Lower leg skin (tissue), 3 donors: ENCODE measurements at regions not wholly inside any gene's neighbourhood (a gene's known extent, or its start where the extent isn't known, plus 50 kb on each side); places are given as distances from the start of the nearest gene placed in this dataset.

ENCODE experiments used
- POLR2A ChIP-seq, 2 donors: fragments of 450-650 bp; IDR thresholded peaks; one replicate each; pipeline ENCODE4 v1.6.1; 2016 to 2017; ENCODE audit warnings: antibody characterized with exemption in 2 of 2, mild to moderate bottlenecking in 1 of 2, moderate library complexity in 1 of 2
- TF ChIP-seq, protein P1 (sequence below), 3 donors: fragments of 450-650 bp; IDR thresholded peaks; one replicate each; pipeline ENCODE4 v1.5.1; 2016; ENCODE audit warnings: antibody characterized with exemption in 3 of 3, mild to moderate bottlenecking in 3 of 3, moderate library complexity in 2 of 3

DNA sequence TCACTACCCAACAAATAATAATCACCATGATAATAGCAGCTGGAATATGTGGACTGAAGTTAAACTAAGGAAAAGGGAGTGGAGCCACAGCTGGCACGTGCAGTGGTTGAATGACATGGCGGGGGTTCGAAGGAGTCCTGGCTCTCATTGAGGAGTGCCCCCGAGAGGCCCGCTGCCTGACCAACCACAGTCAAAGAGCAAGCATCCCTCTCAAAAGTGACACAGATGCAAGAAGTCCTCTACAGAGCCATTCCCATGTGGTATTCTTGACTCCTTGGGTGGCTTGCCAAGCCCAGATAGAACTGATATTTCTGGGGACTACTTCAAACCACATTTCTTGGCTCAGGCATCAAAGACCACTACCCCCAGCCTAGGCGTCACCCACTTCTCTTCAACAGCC lies 405.1 kb downstream of the TNS1 start:
- TF ChIP-seq, protein P1, sequence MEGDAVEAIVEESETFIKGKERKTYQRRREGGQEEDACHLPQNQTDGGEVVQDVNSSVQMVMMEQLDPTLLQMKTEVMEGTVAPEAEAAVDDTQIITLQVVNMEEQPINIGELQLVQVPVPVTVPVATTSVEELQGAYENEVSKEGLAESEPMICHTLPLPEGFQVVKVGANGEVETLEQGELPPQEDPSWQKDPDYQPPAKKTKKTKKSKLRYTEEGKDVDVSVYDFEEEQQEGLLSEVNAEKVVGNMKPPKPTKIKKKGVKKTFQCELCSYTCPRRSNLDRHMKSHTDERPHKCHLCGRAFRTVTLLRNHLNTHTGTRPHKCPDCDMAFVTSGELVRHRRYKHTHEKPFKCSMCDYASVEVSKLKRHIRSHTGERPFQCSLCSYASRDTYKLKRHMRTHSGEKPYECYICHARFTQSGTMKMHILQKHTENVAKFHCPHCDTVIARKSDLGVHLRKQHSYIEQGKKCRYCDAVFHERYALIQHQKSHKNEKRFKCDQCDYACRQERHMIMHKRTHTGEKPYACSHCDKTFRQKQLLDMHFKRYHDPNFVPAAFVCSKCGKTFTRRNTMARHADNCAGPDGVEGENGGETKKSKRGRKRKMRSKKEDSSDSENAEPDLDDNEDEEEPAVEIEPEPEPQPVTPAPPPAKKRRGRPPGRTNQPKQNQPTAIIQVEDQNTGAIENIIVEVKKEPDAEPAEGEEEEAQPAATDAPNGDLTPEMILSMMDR (IDR thresholded peaks at IDR 0.05) = no peak
- no peak for TF ChIP-seq POLR2A (IDR thresholded peaks at IDR 0.05)
